ENCODE measurements at regions not wholly inside any gene's neighbourhood (a gene's known extent, or its start where the extent isn't known, plus 50 kb on each side); places are given as distances from the start of the nearest gene placed in this dataset.

DNA sequence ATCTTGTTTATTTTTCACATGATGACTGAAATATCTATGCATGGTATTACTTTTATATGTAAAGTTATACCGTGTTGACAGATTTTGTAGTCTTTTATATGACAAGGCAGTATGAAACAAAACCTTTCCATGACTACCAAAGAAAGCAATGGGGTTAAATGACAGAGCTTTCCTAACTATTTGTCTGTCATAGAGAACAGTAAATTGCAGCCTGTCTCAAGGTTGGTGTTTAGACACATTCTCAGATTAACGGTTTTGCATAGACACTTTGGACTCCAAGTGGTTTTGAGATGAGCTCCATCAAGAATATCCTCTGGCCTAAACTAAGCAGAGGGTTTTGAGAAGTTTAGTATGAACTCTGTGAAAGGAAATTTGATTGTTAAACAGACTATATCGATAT, 180.7 kb upstream of the TENM3 start:
- Histone ChIP-seq H3K4me2 (replicated peaks; ENCODE audit: extremely low read depth, low read length, poor library complexity, severe bottlenecking) (no peak overlapping the region), H4K20me1 (ENCODE audit: insufficient read depth, low read length) (no peaks in the 10 kb centered on the region), H3K27me3 (ENCODE audit: control insufficient read depth in 2 of 2, insufficient read depth in 2 of 2, low read length in 2 of 2) (no peaks in the 10 kb centered on the region), H3K4me3 (replicated peaks in 1 of 3; ENCODE audit: low read depth in 2 of 3, low read length in 3 of 3) (no peak overlapping the region), H3K9me3 (replicated peaks in 1 of 2; ENCODE audit: control insufficient read depth in 1 of 2, insufficient read depth in 1 of 2, low read length in 2 of 2) (peaks cover 0 to 4% of the 10 kb centered on the region in 2 donors), H2AFZ (ENCODE audit: insufficient read depth, low read depth, low read length, poor library complexity, severe bottlenecking) (no peak overlapping the region), H3K9ac (ENCODE audit: insufficient read depth, low read length, poor library complexity, severe bottlenecking) (no peak overlapping the region), H3K4me1 (ENCODE audit: control insufficient read depth in 1 of 2, insufficient read depth in 2 of 2, low read length in 2 of 2) (no peaks in the 10 kb centered on the region), H3K79me2 (ENCODE audit: insufficient read depth, low read length) (no peaks in the 10 kb centered on the region), H3K27ac (ENCODE audit: low read depth in 1 of 2, low read length in 2 of 2) (no peak overlapping the region), H3K36me3 (replicated peaks in 1 of 2; ENCODE audit: control insufficient read depth in 1 of 2, insufficient read depth in 2 of 2, low read length in 2 of 2) (no peaks in the 10 kb centered on the region)
- Mint-ChIP-seq H3K9me3 (peaks cover 0 to 9% (median 4%) of the 10 kb centered on the region in 7 donors), H3K27ac (no peak overlapping the region), H3K4me3 (no peak overlapping the region), H3K27me3 (ENCODE audit: low read depth in 3 of 3) (peaks cover 0 to 3% (median 0%) of the 10 kb centered on the region in 3 donors), H3K4me1 (no peaks in the 10 kb centered on the region), H3K36me3 (no peaks in the 10 kb centered on the region)
- DNase-seq = no peak
- intact Hi-C loops (cut with micrococcal nuclease) = no loop called here
- 80% methylated on average over 1 of the region's 3 CpGs for WGBS (ENCODE audit: insufficient coverage)
- TF ChIP-seq, protein P1, sequence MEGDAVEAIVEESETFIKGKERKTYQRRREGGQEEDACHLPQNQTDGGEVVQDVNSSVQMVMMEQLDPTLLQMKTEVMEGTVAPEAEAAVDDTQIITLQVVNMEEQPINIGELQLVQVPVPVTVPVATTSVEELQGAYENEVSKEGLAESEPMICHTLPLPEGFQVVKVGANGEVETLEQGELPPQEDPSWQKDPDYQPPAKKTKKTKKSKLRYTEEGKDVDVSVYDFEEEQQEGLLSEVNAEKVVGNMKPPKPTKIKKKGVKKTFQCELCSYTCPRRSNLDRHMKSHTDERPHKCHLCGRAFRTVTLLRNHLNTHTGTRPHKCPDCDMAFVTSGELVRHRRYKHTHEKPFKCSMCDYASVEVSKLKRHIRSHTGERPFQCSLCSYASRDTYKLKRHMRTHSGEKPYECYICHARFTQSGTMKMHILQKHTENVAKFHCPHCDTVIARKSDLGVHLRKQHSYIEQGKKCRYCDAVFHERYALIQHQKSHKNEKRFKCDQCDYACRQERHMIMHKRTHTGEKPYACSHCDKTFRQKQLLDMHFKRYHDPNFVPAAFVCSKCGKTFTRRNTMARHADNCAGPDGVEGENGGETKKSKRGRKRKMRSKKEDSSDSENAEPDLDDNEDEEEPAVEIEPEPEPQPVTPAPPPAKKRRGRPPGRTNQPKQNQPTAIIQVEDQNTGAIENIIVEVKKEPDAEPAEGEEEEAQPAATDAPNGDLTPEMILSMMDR (IDR thresholded peaks at IDR 0.05) = no peak

- peaks cover 0 to 9% (median 4%) of the 10 kb centered on the region in 7 donors for H3K9me3 Mint-ChIP-seq
- H3K4me3 ChIP-seq (replicated peaks in 1 of 3; ENCODE audit: low read depth in 2 of 3, low read length in 3 of 3) = no peak overlapping the region
- H3K27me3 ChIP-seq (ENCODE audit: control insufficient read depth in 2 of 2, insufficient read depth in 2 of 2, low read length in 2 of 2) = no peaks in the 10 kb centered on the region
- no peaks in the 10 kb centered on the region for H3K36me3 ChIP-seq (replicated peaks in 1 of 2; ENCODE audit: control insufficient read depth in 1 of 2, insufficient read depth in 2 of 2, low read length in 2 of 2)
- H3K36me3 Mint-ChIP-seq = no peaks in the 10 kb centered on the region
- H3K27me3 Mint-ChIP-seq (ENCODE audit: low read depth in 3 of 3) = peaks cover 0 to 3% (median 0%) of the 10 kb centered on the region in 3 donors
- no peaks in the 10 kb centered on the region for H3K79me2 ChIP-seq (ENCODE audit: insufficient read depth, low read length)
- peaks cover 0 to 4% of the 10 kb centered on the region in 2 donors for H3K9me3 ChIP-seq (replicated peaks in 1 of 2; ENCODE audit: control insufficient read depth in 1 of 2, insufficient read depth in 1 of 2, low read length in 2 of 2)
- no peak overlapping the region for H3K4me2 ChIP-seq (replicated peaks; ENCODE audit: extremely low read depth, low read length, poor library complexity, severe bottlenecking)
- H3K4me1 ChIP-seq (ENCODE audit: control insufficient read depth in 1 of 2, insufficient read depth in 2 of 2, low read length in 2 of 2) = no peaks in the 10 kb centered on the region
- H4K20me1 ChIP-seq (ENCODE audit: insufficient read depth, low read length) = no peaks in the 10 kb centered on the region
- H3K27ac ChIP-seq (ENCODE audit: low read depth in 1 of 2, low read length in 2 of 2) = no peak overlapping the region
- intact Hi-C loops (cut with micrococcal nuclease) = no loop called here
- no peak overlapping the region for H3K9ac ChIP-seq (ENCODE audit: insufficient read depth, low read length, poor library complexity, severe bottlenecking)
- DNase-seq = no peak
- no peak overlapping the region for H2AFZ ChIP-seq (ENCODE audit: insufficient read depth, low read depth, low read length, poor library complexity, severe bottlenecking)
- no peaks in the 10 kb centered on the region for H3K4me1 Mint-ChIP-seq
- TF ChIP-seq, protein P1 (IDR thresholded peaks at IDR 0.05) = no peak
- no peak overlapping the region for H3K27ac Mint-ChIP-seq
- no peak overlapping the region for H3K4me3 Mint-ChIP-seq
Measured at GRCh38 chr4:182062936-182063335, 180.3 kb upstream of the TENM3 start.

Data from CD14-positive monocyte (primary cell).